Astrocyte (in vitro differentiated cells and primary cell): ENCODE measurements at regions not wholly inside any gene's neighbourhood (a gene's known extent, or its start where the extent isn't known, plus 50 kb on each side); places are given as distances from the start of the nearest gene placed in this dataset.

Experiments used
- EZH2 ChIP-seq: IDR thresholded peaks from 2 replicates; pipeline ENCODE4 v1.6.1; 2012; ENCODE audit warnings: mild to moderate bottlenecking, low read length, inconsistent platforms; ENCODE audit not compliant: insufficient read depth
- TF ChIP-seq, protein P1 (sequence below): IDR thresholded peaks from 2 replicates; pipeline ENCODE4 v1.5.1; 2011; ENCODE audit warnings: low read depth, mild to moderate bottlenecking, inconsistent platforms, low read length, moderate library complexity; ENCODE audit not compliant: insufficient read depth

DNA sequence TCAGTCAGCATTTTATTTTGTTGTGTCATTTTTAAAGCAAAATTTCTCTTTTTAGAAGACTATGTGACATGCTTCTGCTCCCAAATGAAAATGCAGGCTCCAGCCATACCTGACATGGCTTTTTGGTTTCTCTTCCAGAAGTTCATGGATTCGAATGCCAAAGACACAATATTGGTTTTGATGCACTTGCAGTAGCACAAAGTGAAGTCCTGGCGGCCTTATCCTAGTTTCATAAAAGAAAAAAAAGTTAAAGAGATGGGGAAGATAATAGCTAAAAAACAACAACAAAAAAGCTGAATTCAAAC lies 62.7 kb downstream of the NR2F2 start:
- TF ChIP-seq EZH2, result no peak
- TF ChIP-seq, protein P1, sequence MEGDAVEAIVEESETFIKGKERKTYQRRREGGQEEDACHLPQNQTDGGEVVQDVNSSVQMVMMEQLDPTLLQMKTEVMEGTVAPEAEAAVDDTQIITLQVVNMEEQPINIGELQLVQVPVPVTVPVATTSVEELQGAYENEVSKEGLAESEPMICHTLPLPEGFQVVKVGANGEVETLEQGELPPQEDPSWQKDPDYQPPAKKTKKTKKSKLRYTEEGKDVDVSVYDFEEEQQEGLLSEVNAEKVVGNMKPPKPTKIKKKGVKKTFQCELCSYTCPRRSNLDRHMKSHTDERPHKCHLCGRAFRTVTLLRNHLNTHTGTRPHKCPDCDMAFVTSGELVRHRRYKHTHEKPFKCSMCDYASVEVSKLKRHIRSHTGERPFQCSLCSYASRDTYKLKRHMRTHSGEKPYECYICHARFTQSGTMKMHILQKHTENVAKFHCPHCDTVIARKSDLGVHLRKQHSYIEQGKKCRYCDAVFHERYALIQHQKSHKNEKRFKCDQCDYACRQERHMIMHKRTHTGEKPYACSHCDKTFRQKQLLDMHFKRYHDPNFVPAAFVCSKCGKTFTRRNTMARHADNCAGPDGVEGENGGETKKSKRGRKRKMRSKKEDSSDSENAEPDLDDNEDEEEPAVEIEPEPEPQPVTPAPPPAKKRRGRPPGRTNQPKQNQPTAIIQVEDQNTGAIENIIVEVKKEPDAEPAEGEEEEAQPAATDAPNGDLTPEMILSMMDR, result no peak
